Astrocyte (in vitro differentiated cells and primary cell): ENCODE measurements at regions not wholly inside any gene's neighbourhood (a gene's known extent, or its start where the extent isn't known, plus 50 kb on each side); places are given as distances from the start of the nearest gene placed in this dataset.
"Not testable (repeated sequence)": the region's sequence is repeated elsewhere in the genome, so short reads cannot be mapped to it uniquely, and the experiment has no call there.

Experiments
- DNase-seq: peaks from one replicate; pipeline ENCODE4 v3.0.0-alpha.2; 2010; ENCODE audit warnings: low read depth
- FAIRE-seq: peaks from 2 replicates; lab custom pipeline; 2011; peaks lifted over from hg19 to GRCh38; lab: Jason Lieb, UNC
- H2AFZ ChIP-seq: 2 replicates; pipeline ENCODE4 v1.6.0; 2012; ENCODE audit warnings: low read depth, low read length, inconsistent platforms
- H3K27ac ChIP-seq: 2 replicates; pipeline ENCODE4 v1.5.1; 2011; ENCODE audit warnings: low read depth, low read length, inconsistent platforms
- H3K27me3 ChIP-seq: 2 replicates; pipeline ENCODE4 v1.6.0; 2011; ENCODE audit warnings: low read length, inconsistent platforms; ENCODE audit not compliant: insufficient read depth
- H3K36me3 ChIP-seq: 2 replicates; pipeline ENCODE4 v1.5.1; 2011; ENCODE audit warnings: low read length, inconsistent platforms; ENCODE audit not compliant: insufficient read depth
- H3K4me1 ChIP-seq: 2 replicates; pipeline ENCODE4 v1.5.1; 2011; ENCODE audit warnings: low read length, inconsistent platforms; ENCODE audit not compliant: insufficient read depth
- H3K4me2 ChIP-seq: 2 replicates; pipeline ENCODE4 v1.6.0; 2012; ENCODE audit warnings: low read length, inconsistent platforms
- H3K4me3 ChIP-seq: 2 replicates; pipeline ENCODE4 v1.5.1; 2011; ENCODE audit warnings: low read depth, mild to moderate bottlenecking, low read length, inconsistent platforms; ENCODE audit not compliant: insufficient read depth
- H3K79me2 ChIP-seq: 2 replicates; pipeline ENCODE4 v1.6.0; 2012; ENCODE audit warnings: mild to moderate bottlenecking, low read length, inconsistent platforms; ENCODE audit not compliant: insufficient read depth
- H3K9ac ChIP-seq: 2 replicates; pipeline ENCODE4 v1.6.0; 2012; ENCODE audit warnings: mild to moderate bottlenecking, low read length, inconsistent platforms
- H3K9me3 ChIP-seq: 2 replicates; pipeline ENCODE4 v1.5.1; 2012; ENCODE audit warnings: low read depth, mild to moderate bottlenecking, low read length, inconsistent platforms; ENCODE audit not compliant: insufficient read depth
- H4K20me1 ChIP-seq: 2 replicates; pipeline ENCODE4 v1.6.0; 2012; ENCODE audit warnings: low read length, inconsistent platforms; ENCODE audit not compliant: insufficient read depth
- H3K27ac Mint-ChIP-seq: one replicate; pipeline ENCODE4 v1.8.0; 2021; ENCODE audit warnings: mild to moderate bottlenecking, mixed read lengths; ENCODE audit not compliant: unreplicated experiment
- H3K27me3 Mint-ChIP-seq: one replicate; pipeline ENCODE4 v1.8.0; 2021; ENCODE audit warnings: low read depth, mixed read lengths; ENCODE audit not compliant: unreplicated experiment
- H3K36me3 Mint-ChIP-seq: one replicate; pipeline ENCODE4 v1.8.0; 2021; ENCODE audit warnings: low read depth, mixed read lengths; ENCODE audit not compliant: unreplicated experiment
- H3K4me1 Mint-ChIP-seq: one replicate; pipeline ENCODE4 v1.8.0; 2021; ENCODE audit warnings: low read depth, mixed read lengths; ENCODE audit not compliant: unreplicated experiment
- H3K4me3 Mint-ChIP-seq: one replicate; pipeline ENCODE4 v1.8.0; 2021; ENCODE audit warnings: mild to moderate bottlenecking, moderate library complexity, mixed read lengths; ENCODE audit not compliant: unreplicated experiment
- H3K9me3 Mint-ChIP-seq: one replicate; pipeline ENCODE4 v1.8.0; 2021; ENCODE audit warnings: mild to moderate bottlenecking, mixed read lengths; ENCODE audit not compliant: unreplicated experiment
- EZH2 ChIP-seq: IDR thresholded peaks from 2 replicates; pipeline ENCODE4 v1.6.1; 2012; ENCODE audit warnings: mild to moderate bottlenecking, low read length, inconsistent platforms; ENCODE audit not compliant: insufficient read depth
- TF ChIP-seq, protein P1 (sequence below): IDR thresholded peaks from 2 replicates; pipeline ENCODE4 v1.5.1; 2011; ENCODE audit warnings: low read depth, mild to moderate bottlenecking, inconsistent platforms, low read length, moderate library complexity; ENCODE audit not compliant: insufficient read depth

DNA sequence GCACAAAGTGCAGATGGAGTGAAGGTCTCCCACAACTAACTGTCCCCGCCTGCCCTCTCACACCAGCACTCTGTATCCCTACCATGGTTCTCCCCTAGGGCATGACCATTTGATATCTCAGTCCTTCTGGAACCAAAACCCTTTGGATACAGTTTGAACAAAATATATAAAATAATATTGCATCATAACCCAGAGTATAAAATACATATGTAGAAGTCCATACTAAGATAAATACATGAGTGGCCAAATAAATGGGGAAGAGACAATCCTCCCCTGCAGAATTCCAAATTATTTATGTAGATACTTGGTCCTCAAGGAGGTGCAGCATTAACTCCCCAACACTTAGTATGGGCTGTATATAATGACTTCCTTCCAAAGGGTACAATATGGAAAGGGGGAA is 207.4 kb downstream of the RRAGC start:
- Histone ChIP-seq H3K9ac (no peak overlapping the region), H3K27ac (no peak overlapping the region), H3K36me3 (no peaks in the 10 kb centered on the region), H4K20me1 (no peaks in the 10 kb centered on the region), H3K9me3 (no peaks in the 10 kb centered on the region), H3K4me3 (no peak overlapping the region), H3K4me2 (no peak overlapping the region), H3K4me1 (no peaks in the 10 kb centered on the region), H3K27me3 (peaks cover 7% of the 10 kb centered on the region), H2AFZ (no peak overlapping the region), H3K79me2 (no peaks in the 10 kb centered on the region)
- H3K9me3 Mint-ChIP-seq: no peaks in the 10 kb centered on the region
- no peak for FAIRE-seq
- peaks cover 40% of the 10 kb centered on the region for H3K27me3 Mint-ChIP-seq
- no peaks in the 10 kb centered on the region for H3K36me3 Mint-ChIP-seq
- DNase-seq: no peak
- H3K27ac Mint-ChIP-seq: no peak overlapping the region
- TF ChIP-seq, protein P1, sequence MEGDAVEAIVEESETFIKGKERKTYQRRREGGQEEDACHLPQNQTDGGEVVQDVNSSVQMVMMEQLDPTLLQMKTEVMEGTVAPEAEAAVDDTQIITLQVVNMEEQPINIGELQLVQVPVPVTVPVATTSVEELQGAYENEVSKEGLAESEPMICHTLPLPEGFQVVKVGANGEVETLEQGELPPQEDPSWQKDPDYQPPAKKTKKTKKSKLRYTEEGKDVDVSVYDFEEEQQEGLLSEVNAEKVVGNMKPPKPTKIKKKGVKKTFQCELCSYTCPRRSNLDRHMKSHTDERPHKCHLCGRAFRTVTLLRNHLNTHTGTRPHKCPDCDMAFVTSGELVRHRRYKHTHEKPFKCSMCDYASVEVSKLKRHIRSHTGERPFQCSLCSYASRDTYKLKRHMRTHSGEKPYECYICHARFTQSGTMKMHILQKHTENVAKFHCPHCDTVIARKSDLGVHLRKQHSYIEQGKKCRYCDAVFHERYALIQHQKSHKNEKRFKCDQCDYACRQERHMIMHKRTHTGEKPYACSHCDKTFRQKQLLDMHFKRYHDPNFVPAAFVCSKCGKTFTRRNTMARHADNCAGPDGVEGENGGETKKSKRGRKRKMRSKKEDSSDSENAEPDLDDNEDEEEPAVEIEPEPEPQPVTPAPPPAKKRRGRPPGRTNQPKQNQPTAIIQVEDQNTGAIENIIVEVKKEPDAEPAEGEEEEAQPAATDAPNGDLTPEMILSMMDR: no peak
- no peak for TF ChIP-seq EZH2
- no peaks in the 10 kb centered on the region for H3K4me1 Mint-ChIP-seq
- no peak overlapping the region for H3K4me3 Mint-ChIP-seq

DNA sequence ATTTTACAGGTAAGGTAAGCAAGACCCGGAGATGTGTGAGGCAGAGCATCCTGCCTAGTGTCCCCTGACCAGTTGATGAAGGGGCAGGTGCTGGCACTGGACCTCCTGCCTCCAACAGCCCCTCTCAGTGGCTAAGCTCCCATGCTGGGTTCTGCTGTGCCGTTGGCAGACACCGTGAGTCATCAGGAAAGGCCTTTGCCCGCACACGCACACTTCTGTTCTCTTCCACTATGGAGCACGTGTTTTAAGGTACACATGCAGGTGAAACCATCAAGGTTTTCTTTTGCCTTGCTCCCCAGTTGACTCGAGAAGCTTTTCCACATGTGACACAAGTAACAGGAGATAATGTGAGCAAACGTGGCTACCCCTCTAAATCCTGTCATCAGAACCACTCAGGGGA is 207.9 kb downstream of the RRAGC start:
- H3K4me1 Mint-ChIP-seq: no peaks in the 10 kb centered on the region
- Histone ChIP-seq H2AFZ (no peak overlapping the region), H3K79me2 (no peaks in the 10 kb centered on the region), H3K27me3 (peaks cover 7% of the 10 kb centered on the region), H3K4me3 (no peak overlapping the region), H3K4me2 (no peak overlapping the region), H3K9me3 (no peaks in the 10 kb centered on the region), H3K9ac (no peak overlapping the region), H3K4me1 (no peaks in the 10 kb centered on the region), H3K27ac (no peak overlapping the region), H3K36me3 (no peaks in the 10 kb centered on the region), H4K20me1 (no peaks in the 10 kb centered on the region)
- peaks cover under 1% of the 10 kb centered on the region for H3K9me3 Mint-ChIP-seq
- no peak overlapping the region for H3K27ac Mint-ChIP-seq
- FAIRE-seq: no peak
- no peak for TF ChIP-seq EZH2
- TF ChIP-seq, protein P1: no peak
- H3K27me3 Mint-ChIP-seq: peaks cover 35% of the 10 kb centered on the region
- no peak overlapping the region for H3K4me3 Mint-ChIP-seq
- DNase-seq: no peak
- no peaks in the 10 kb centered on the region for H3K36me3 Mint-ChIP-seq

DNA sequence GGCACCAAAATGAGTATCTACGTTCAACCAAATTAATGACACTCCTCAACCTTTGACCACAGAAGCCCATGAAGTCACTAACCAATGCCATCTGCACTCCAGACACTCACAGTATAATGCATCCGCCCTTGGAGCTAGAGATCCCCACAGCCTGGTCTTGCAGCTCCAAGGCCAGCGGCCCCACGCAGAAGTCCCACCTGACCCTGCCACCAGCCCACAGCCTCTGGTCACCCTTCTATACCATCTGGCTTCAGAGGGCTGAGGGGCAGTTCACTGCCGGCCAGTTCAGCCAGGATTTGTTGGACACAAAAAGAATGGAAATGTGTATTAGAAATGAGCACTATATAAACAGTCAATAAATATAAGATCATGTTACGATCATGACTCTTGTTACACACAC is 211.2 kb downstream of the RRAGC start:
- H3K27me3 Mint-ChIP-seq: peaks cover 25% of the 10 kb centered on the region
- H3K4me3 ChIP-seq: no peak overlapping the region
- H3K4me1 Mint-ChIP-seq: no peaks in the 10 kb centered on the region
- H3K4me3 Mint-ChIP-seq: no peak overlapping the region
- H3K9ac ChIP-seq: no peak overlapping the region
- FAIRE-seq (no peak), DNase-seq (no peak)
- no peaks in the 10 kb centered on the region for H3K36me3 Mint-ChIP-seq
- no peak for TF ChIP-seq EZH2
- TF ChIP-seq, protein P1: no peak
- peaks cover 4% of the 10 kb centered on the region for H3K9me3 Mint-ChIP-seq
- peaks cover 5% of the 10 kb centered on the region for H3K27me3 ChIP-seq
- H3K4me1 ChIP-seq: no peaks in the 10 kb centered on the region
- H3K79me2 ChIP-seq: no peaks in the 10 kb centered on the region
- no peak overlapping the region for H3K27ac ChIP-seq
- H3K36me3 ChIP-seq: no peaks in the 10 kb centered on the region
- H3K27ac Mint-ChIP-seq: no peak overlapping the region
- no peaks in the 10 kb centered on the region for H3K9me3 ChIP-seq
- H3K4me2 ChIP-seq: no peak overlapping the region
- H2AFZ ChIP-seq: no peak overlapping the region
- H4K20me1 ChIP-seq: no peaks in the 10 kb centered on the region

DNA sequence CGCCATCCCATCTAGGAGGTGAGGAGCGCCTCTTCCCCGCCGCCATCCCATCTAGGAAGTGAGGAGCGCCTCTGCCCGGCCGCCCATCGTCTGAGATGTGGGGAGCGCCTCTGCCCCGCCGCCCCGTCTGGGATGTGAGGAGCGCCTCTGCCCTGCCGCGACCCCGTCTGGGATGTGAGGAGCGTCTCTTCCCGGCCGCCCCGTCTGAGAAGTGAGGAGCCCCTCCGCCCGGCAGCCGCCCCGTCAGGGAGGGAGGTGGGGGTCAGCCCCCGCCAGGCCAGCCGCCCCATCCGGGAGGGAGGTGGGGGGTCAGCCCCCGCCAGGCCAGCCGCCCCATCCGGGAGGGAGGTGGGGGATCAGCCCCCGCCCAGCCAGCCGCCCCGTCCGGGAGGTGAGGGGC is 212.2 kb downstream of the RRAGC start:
- H4K20me1 ChIP-seq, H3K27ac ChIP-seq, DNase-seq, H3K36me3 Mint-ChIP-seq, H3K9me3 ChIP-seq, H2AFZ ChIP-seq, H3K4me2 ChIP-seq, H3K9me3 Mint-ChIP-seq, H3K27me3 ChIP-seq, H3K9ac ChIP-seq, FAIRE-seq, H3K4me3 ChIP-seq, H3K4me1 ChIP-seq, H3K4me3 Mint-ChIP-seq, H3K4me1 Mint-ChIP-seq, H3K27ac Mint-ChIP-seq, H3K36me3 ChIP-seq, H3K79me2 ChIP-seq: not testable (repeated sequence)
- H3K27me3 Mint-ChIP-seq: peaks cover 28% of the 10 kb centered on the region
